ENCODE measurements at regions not wholly inside any gene's neighbourhood (a gene's known extent, or its start where the extent isn't known, plus 50 kb on each side); places are given as distances from the start of the nearest gene placed in this dataset.

DNA sequence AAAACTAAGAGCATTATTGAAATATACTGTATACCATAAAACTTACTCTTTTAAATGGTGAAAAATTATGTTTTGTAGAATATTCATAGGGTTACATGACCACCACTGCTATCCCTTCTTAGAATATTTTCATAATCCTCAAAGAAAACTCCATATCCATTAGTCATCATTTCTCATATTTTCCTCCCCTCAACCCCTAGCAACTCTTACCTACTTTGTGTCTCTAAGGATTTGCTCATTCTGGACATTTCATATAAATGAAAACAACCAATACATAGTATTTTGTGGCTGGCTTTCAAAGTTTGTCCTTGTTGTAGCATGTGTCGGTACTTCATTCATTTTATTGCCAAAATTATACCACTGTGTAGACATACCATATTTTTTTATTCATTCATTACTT, 863.8 kb downstream of the KCNA4 start:
- TF ChIP-seq, protein P1, sequence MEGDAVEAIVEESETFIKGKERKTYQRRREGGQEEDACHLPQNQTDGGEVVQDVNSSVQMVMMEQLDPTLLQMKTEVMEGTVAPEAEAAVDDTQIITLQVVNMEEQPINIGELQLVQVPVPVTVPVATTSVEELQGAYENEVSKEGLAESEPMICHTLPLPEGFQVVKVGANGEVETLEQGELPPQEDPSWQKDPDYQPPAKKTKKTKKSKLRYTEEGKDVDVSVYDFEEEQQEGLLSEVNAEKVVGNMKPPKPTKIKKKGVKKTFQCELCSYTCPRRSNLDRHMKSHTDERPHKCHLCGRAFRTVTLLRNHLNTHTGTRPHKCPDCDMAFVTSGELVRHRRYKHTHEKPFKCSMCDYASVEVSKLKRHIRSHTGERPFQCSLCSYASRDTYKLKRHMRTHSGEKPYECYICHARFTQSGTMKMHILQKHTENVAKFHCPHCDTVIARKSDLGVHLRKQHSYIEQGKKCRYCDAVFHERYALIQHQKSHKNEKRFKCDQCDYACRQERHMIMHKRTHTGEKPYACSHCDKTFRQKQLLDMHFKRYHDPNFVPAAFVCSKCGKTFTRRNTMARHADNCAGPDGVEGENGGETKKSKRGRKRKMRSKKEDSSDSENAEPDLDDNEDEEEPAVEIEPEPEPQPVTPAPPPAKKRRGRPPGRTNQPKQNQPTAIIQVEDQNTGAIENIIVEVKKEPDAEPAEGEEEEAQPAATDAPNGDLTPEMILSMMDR (IDR thresholded peaks at IDR 0.05; ENCODE audit: insufficient read depth, low read length), result no peak
- TF ChIP-seq POLR2AphosphoS5 (IDR thresholded peaks at IDR 0.05; ENCODE audit: low read depth) (no peak), SPI1 (IDR thresholded peaks at IDR 0.05; ENCODE audit: borderline replicate concordance, low read depth) (no peak)
- TF ChIP-seq, protein P2, sequence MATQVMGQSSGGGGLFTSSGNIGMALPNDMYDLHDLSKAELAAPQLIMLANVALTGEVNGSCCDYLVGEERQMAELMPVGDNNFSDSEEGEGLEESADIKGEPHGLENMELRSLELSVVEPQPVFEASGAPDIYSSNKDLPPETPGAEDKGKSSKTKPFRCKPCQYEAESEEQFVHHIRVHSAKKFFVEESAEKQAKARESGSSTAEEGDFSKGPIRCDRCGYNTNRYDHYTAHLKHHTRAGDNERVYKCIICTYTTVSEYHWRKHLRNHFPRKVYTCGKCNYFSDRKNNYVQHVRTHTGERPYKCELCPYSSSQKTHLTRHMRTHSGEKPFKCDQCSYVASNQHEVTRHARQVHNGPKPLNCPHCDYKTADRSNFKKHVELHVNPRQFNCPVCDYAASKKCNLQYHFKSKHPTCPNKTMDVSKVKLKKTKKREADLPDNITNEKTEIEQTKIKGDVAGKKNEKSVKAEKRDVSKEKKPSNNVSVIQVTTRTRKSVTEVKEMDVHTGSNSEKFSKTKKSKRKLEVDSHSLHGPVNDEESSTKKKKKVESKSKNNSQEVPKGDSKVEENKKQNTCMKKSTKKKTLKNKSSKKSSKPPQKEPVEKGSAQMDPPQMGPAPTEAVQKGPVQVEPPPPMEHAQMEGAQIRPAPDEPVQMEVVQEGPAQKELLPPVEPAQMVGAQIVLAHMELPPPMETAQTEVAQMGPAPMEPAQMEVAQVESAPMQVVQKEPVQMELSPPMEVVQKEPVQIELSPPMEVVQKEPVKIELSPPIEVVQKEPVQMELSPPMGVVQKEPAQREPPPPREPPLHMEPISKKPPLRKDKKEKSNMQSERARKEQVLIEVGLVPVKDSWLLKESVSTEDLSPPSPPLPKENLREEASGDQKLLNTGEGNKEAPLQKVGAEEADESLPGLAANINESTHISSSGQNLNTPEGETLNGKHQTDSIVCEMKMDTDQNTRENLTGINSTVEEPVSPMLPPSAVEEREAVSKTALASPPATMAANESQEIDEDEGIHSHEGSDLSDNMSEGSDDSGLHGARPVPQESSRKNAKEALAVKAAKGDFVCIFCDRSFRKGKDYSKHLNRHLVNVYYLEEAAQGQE (IDR thresholded peaks at IDR 0.05; ENCODE audit: insufficient replicate concordance, low read depth), result no peak

Data from HL-60 (cell line).